IMR-90 (cell line): ENCODE measurements at regions not wholly inside any gene's neighbourhood (a gene's known extent, or its start where the extent isn't known, plus 50 kb on each side); places are given as distances from the start of the nearest gene placed in this dataset.

Source experiments
- ATAC-seq: fragments of 200-7000 bp; cut with Tn5 transposase; 2 replicates; pipeline ENCODE4 v1.9.1; 2020; ENCODE audit warnings: low read depth, mild to moderate bottlenecking, moderate library complexity
- BruUV-seq: library from RNA; stranded (reverse); fragments of 400-500 nt; replicated peaks from 2 replicates; lab custom pipeline; 2021; lab: Mats Ljungman, UMichigan
- CTCF ChIA-PET: fragments of 300-600 bp; formaldehyde crosslinking; extraction: SDS; loops from one replicate; lab custom pipeline; 2021; ENCODE audit warnings: antibody characterized with exemption; lab: Yijun Ruan, JAX
- POLR2A ChIA-PET: fragments of 300-600 bp; sonication (Branson Sonifier 250); formaldehyde crosslinking; loops from one replicate; lab custom pipeline; 2022; ENCODE audit warnings: antibody characterized with exemption; ENCODE audit not compliant: unreplicated experiment; lab: Charles Lee
- DNase-seq: peaks from one replicate; pipeline ENCODE4 v3.0.0; 2013
- H2AFZ ChIP-seq: replicated peaks from 2 replicates; pipeline ENCODE3; 2013; ENCODE audit warnings: low read length, mild to moderate bottlenecking; ENCODE audit not compliant: poor library complexity
- H2AK5ac ChIP-seq: 2 replicates; pipeline ENCODE4 v1.6.1; 2013; ENCODE audit warnings: low read depth, low read length, inconsistent platforms
- H2AK9ac ChIP-seq: replicated peaks from 2 replicates; pipeline ENCODE3; 2013; ENCODE audit warnings: mild to moderate bottlenecking, low read depth, low read length, moderate library complexity; ENCODE audit not compliant: poor library complexity
- H2BK120ac ChIP-seq: 2 replicates; pipeline ENCODE4 v1.6.1; 2013; ENCODE audit warnings: low read depth, low read length, inconsistent platforms
- H2BK15ac ChIP-seq: 3 replicates; pipeline ENCODE4 v1.6.1; 2013; ENCODE audit warnings: low read depth, low read length, inconsistent platforms
- H2BK20ac ChIP-seq: 2 replicates; pipeline ENCODE4 v1.6.1; 2013; ENCODE audit warnings: low read depth, mild to moderate bottlenecking, inconsistent platforms, low read length, moderate library complexity
- H2BK5ac ChIP-seq: 2 replicates; pipeline ENCODE4 v1.6.1; 2013; ENCODE audit warnings: mild to moderate bottlenecking, low read depth, low read length, inconsistent platforms; ENCODE audit not compliant: poor library complexity, severe bottlenecking
- H3K14ac ChIP-seq: replicated peaks from 2 replicates; pipeline ENCODE4 v1.6.1; 2013; ENCODE audit warnings: low read depth, low read length, inconsistent platforms
- H3K18ac ChIP-seq: 2 replicates; pipeline ENCODE4 v1.6.1; 2013; ENCODE audit warnings: low read depth, low read length, control low read depth
- H3K23ac ChIP-seq: 2 replicates; pipeline ENCODE4 v1.6.1; 2013; ENCODE audit warnings: low read depth, low read length, inconsistent platforms
- H3K27ac ChIP-seq: 2 replicates; pipeline ENCODE4 v1.5.1; 2013; ENCODE audit warnings: mild to moderate bottlenecking, control low read depth, low read length; ENCODE audit not compliant: insufficient read depth
- H3K27me3 ChIP-seq: 2 replicates; pipeline ENCODE4 v1.6.1; 2013; ENCODE audit warnings: low read length; ENCODE audit not compliant: control insufficient read depth, insufficient read depth
- H3K36me3 ChIP-seq: 2 replicates; pipeline ENCODE4 v1.6.1; 2013; ENCODE audit warnings: low read length, mixed read lengths; ENCODE audit not compliant: control insufficient read depth, insufficient read depth
- H3K4ac ChIP-seq: 2 replicates; pipeline ENCODE4 v1.6.1; 2013; ENCODE audit warnings: low read depth, low read length, inconsistent platforms
- H3K4me1 ChIP-seq: 2 replicates; pipeline ENCODE4 v1.6.1; 2013; ENCODE audit warnings: low read length, mixed read lengths; ENCODE audit not compliant: control insufficient read depth, insufficient read depth
- H3K4me2 ChIP-seq: 2 replicates; pipeline ENCODE4 v1.6.1; 2013; ENCODE audit warnings: low read depth, mild to moderate bottlenecking, control low read depth, low read length, moderate library complexity
- H3K4me3 ChIP-seq: 2 replicates; pipeline ENCODE4 v1.5.1; 2013; ENCODE audit warnings: low read depth, mild to moderate bottlenecking, control low read depth, low read length, moderate library complexity; ENCODE audit not compliant: insufficient read depth
- H3K56ac ChIP-seq: 2 replicates; pipeline ENCODE4 v1.6.1; 2013; ENCODE audit warnings: low read length, inconsistent platforms; ENCODE audit not compliant: insufficient read depth; ENCODE audit errors: extremely low read depth
- H3K79me1 ChIP-seq, 2 experiments: 2 replicates each; pipeline ENCODE4 v1.6.1; 2013; ENCODE audit warnings: low read length in 2 of 2, inconsistent platforms in 1 of 2, low read depth in 1 of 2
- H3K9ac ChIP-seq: 2 replicates; pipeline ENCODE4 v1.6.1; 2013; ENCODE audit warnings: low read depth, low read length, control low read depth
- H3K9me1 ChIP-seq: 2 replicates; pipeline ENCODE4 v1.6.1; 2013; ENCODE audit warnings: low read length, inconsistent platforms; ENCODE audit not compliant: insufficient read depth
- H3K9me3 ChIP-seq: 2 replicates; pipeline ENCODE4 v1.6.1; 2013; ENCODE audit warnings: low read length; ENCODE audit not compliant: control insufficient read depth, insufficient read depth
- H4K20me1 ChIP-seq: 2 replicates; pipeline ENCODE4 v1.6.1; 2013; ENCODE audit warnings: low read length, inconsistent platforms; ENCODE audit not compliant: insufficient read depth
- H4K5ac ChIP-seq: 2 replicates; pipeline ENCODE4 v1.6.1; 2013; ENCODE audit warnings: mild to moderate bottlenecking, low read depth, low read length, control low read depth
- H4K8ac ChIP-seq, 2 experiments: 2 replicates each; pipeline ENCODE4 v1.6.1; 2013; ENCODE audit warnings: low read depth in 2 of 2, low read length in 2 of 2, control low read depth in 1 of 2, inconsistent platforms in 1 of 2
- H4K91ac ChIP-seq: 2 replicates; pipeline ENCODE4 v1.6.1; 2013; ENCODE audit warnings: low read depth, low read length, inconsistent platforms; ENCODE audit not compliant: insufficient read depth
- BHLHE40 ChIP-seq: fragments of 150-350 bp; IDR thresholded peaks from 2 replicates; pipeline ENCODE4 v1.6.1; 2016; ENCODE audit warnings: mild to moderate bottlenecking, low read depth, low read length
- CHD1 ChIP-seq: IDR thresholded peaks from 2 replicates; pipeline ENCODE4 v1.6.1; 2012; ENCODE audit warnings: low read depth, low read length, improper control_type of control experiment
- FOS ChIP-seq: fragments of 150-350 bp; IDR thresholded peaks from 2 replicates; pipeline ENCODE4 v1.6.1; 2016; ENCODE audit warnings: low read depth, low read length
- MAFK ChIP-seq: IDR thresholded peaks from 2 replicates; pipeline ENCODE4 v1.6.1; 2012; ENCODE audit warnings: low read depth, low read length, improper control_type of control experiment
- MAZ ChIP-seq: IDR thresholded peaks from 2 replicates; pipeline ENCODE4 v1.6.1; 2012; ENCODE audit warnings: low read depth, mild to moderate bottlenecking, low read length, improper control_type of control experiment, moderate library complexity, borderline replicate concordance
- MXI1 ChIP-seq: IDR thresholded peaks from 2 replicates; pipeline ENCODE4 v1.6.1; 2012; ENCODE audit warnings: low read depth, mild to moderate bottlenecking, low read length, moderate library complexity, borderline replicate concordance
- NFE2L2 ChIP-seq: fragments of 150-350 bp; IDR thresholded peaks from 2 replicates; pipeline ENCODE4 v1.6.1; 2016; ENCODE audit warnings: low read depth, mild to moderate bottlenecking, low read length
- RAD21 ChIP-seq: IDR thresholded peaks from 2 replicates; pipeline ENCODE4 v1.6.1; 2012; ENCODE audit warnings: low read length, improper control_type of control experiment
- RCOR1 ChIP-seq: IDR thresholded peaks from 2 replicates; pipeline ENCODE4 v1.6.1; 2012; ENCODE audit warnings: mild to moderate bottlenecking, low read length, improper control_type of control experiment; ENCODE audit not compliant: insufficient replicate concordance
- SMC3 ChIP-seq: fragments of 150-350 bp; IDR thresholded peaks from 2 replicates; pipeline ENCODE4 v1.6.1; 2016; ENCODE audit warnings: low read depth, mild to moderate bottlenecking, antibody characterized with exemption, low read length, moderate library complexity
- WGBS, 2 experiments: methylation state at CpG; one replicate each; pipeline versions ENCODE4 v1.1.5 to v1.1.7; 2013; ENCODE audit warnings: missing lambda C conversion rate in 2 of 2; ENCODE audit not compliant: insufficient read length in 1 of 2; ENCODE audit errors: extremely low coverage in 2 of 2; 5-methylcytosine and 5-hydroxymethylcytosine counted together
- dilution Hi-C: fragments of 300-500 bp; cut with HindIII; formaldehyde crosslinking; loops from one replicate; pipeline ENCODE4 v1.14.3; 2018; ENCODE audit warnings: low sequenced_read_pairs; ENCODE audit not compliant: unreplicated experiment
- in situ Hi-C: fragments of 300-500 bp; cut with MboI; formaldehyde crosslinking; loops from 3 replicates; pipeline ENCODE4 v1.14.3; 2019; ENCODE audit warnings: low sequenced_read_pairs, inconsistent platforms, mixed read lengths
- intact Hi-C: fragments of 100-400 bp; cut with micrococcal nuclease; formaldehyde crosslinking; loops from 2 replicates; pipeline ENCODE4 v1.10.0; 2022
- TF ChIP-seq, protein P1 (sequence below): conservative IDR thresholded peaks from 2 replicates; pipeline ENCODE4 v1.5.1; 2012; ENCODE audit warnings: mild to moderate bottlenecking, low read depth, low read length, improper control_type of control experiment
- TF ChIP-seq, protein P2 (sequence below): fragments of 150-350 bp; IDR thresholded peaks from 2 replicates; pipeline ENCODE4 v1.6.1; 2017; ENCODE audit warnings: mild to moderate bottlenecking, antibody characterized with exemption, low read length, low read depth
- TF ChIP-seq, protein P3 (sequence below): fragments of 150-350 bp; IDR thresholded peaks from 2 replicates; pipeline ENCODE4 v1.6.1; 2016; ENCODE audit warnings: low read depth, mild to moderate bottlenecking, low read length, moderate library complexity, borderline replicate concordance

DNA sequence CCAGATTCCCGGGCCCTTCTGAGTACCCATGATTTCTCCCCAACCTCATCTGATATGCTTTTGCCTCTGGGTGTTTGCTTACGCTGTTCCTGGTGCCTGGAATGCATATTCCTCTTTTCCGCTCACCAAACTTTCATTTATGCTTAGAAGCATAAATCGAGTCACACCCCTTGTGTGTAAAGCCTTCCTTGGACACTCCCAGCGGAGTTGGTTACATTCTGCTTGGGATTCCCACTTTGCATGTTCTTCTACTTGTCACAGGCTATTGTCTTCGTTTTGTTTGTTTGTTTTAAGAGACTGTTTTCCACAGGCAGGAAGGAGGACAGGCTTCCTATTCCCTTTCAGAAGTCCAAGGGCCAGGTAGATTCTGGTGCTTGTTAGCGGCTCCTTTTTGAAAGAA, 76.5 kb downstream of the SEC61B start:
- no peak overlapping the region for H3K4me2 ChIP-seq
- no peak overlapping the region for H2BK15ac ChIP-seq
- in situ Hi-C loops, result no loop called here
- ATAC-seq (no peak), DNase-seq (no peak)
- H4K8ac ChIP-seq, result no peak overlapping the region
- H3K27ac ChIP-seq, result no peak overlapping the region
- no peak overlapping the region for H3K23ac ChIP-seq
- no peak overlapping the region for H3K4me3 ChIP-seq
- peak overlapping the region; percentile 63; the same call in 1 of the 2 replicates for H2BK120ac ChIP-seq
- H3K9ac ChIP-seq, result no peak overlapping the region
- H4K91ac ChIP-seq, result 0 out of 2 replicates have a peak overlapping the region, but pooled peaks have one; percentile 31
- H3K9me3 ChIP-seq, result no peaks in the 10 kb centered on the region
- dilution Hi-C loops, result no loop called here
- no peak overlapping the region for H3K56ac ChIP-seq
- ChIA-PET POLR2A (no interaction called here), CTCF (no interaction called here)
- H2AFZ ChIP-seq, result no peak overlapping the region
- no peak overlapping the region for H2BK5ac ChIP-seq
- H4K5ac ChIP-seq, result no peak overlapping the region
- no peaks in the 10 kb centered on the region; the same call in 1 of the 2 replicates for H3K27me3 ChIP-seq
- H4K20me1 ChIP-seq, result no peaks in the 10 kb centered on the region
- peak overlapping the region; percentile 32; the same call in 1 of the 2 replicates for H2AK5ac ChIP-seq
- H2BK20ac ChIP-seq, result peak overlapping the region; percentile 64; the same call in 1 of the 2 replicates
- no peak overlapping the region for H3K4ac ChIP-seq
- H3K14ac ChIP-seq, result 0 out of 2 replicates have a peak overlapping the region, but pooled peaks have one; percentile 35
- 90% methylated on average over 3 of the region's 7 CpGs; no CpG with 5 or more reads in 1 of the 2 experiments for WGBS, 2 experiments
- H3K36me3 ChIP-seq, result no peaks in the 10 kb centered on the region
- TF ChIP-seq MAFK, result no peak
- no peak for TF ChIP-seq RCOR1
- TF ChIP-seq, protein P1, sequence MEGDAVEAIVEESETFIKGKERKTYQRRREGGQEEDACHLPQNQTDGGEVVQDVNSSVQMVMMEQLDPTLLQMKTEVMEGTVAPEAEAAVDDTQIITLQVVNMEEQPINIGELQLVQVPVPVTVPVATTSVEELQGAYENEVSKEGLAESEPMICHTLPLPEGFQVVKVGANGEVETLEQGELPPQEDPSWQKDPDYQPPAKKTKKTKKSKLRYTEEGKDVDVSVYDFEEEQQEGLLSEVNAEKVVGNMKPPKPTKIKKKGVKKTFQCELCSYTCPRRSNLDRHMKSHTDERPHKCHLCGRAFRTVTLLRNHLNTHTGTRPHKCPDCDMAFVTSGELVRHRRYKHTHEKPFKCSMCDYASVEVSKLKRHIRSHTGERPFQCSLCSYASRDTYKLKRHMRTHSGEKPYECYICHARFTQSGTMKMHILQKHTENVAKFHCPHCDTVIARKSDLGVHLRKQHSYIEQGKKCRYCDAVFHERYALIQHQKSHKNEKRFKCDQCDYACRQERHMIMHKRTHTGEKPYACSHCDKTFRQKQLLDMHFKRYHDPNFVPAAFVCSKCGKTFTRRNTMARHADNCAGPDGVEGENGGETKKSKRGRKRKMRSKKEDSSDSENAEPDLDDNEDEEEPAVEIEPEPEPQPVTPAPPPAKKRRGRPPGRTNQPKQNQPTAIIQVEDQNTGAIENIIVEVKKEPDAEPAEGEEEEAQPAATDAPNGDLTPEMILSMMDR, result no peak
- TF ChIP-seq MAZ, result no peak
- TF ChIP-seq SMC3, result no peak
- TF ChIP-seq, protein P2, sequence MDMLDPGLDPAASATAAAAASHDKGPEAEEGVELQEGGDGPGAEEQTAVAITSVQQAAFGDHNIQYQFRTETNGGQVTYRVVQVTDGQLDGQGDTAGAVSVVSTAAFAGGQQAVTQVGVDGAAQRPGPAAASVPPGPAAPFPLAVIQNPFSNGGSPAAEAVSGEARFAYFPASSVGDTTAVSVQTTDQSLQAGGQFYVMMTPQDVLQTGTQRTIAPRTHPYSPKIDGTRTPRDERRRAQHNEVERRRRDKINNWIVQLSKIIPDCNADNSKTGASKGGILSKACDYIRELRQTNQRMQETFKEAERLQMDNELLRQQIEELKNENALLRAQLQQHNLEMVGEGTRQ, result no peak
- no peak for TF ChIP-seq CHD1
- no peak for TF ChIP-seq FOS
- TF ChIP-seq BHLHE40, result no peak
- no peak for TF ChIP-seq RAD21
- TF ChIP-seq MXI1, result no peak
- TF ChIP-seq NFE2L2, result no peak
- TF ChIP-seq, protein P3, sequence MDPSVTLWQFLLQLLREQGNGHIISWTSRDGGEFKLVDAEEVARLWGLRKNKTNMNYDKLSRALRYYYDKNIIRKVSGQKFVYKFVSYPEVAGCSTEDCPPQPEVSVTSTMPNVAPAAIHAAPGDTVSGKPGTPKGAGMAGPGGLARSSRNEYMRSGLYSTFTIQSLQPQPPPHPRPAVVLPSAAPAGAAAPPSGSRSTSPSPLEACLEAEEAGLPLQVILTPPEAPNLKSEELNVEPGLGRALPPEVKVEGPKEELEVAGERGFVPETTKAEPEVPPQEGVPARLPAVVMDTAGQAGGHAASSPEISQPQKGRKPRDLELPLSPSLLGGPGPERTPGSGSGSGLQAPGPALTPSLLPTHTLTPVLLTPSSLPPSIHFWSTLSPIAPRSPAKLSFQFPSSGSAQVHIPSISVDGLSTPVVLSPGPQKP, result no peak
- no peak overlapping the region for H2AK9ac ChIP-seq
- peaks cover 6% of the 10 kb centered on the region for H3K9me1 ChIP-seq
- intact Hi-C loops, result loop anchor here (2.0 kb wide), 1 partner anchor 522 kb away; the partner anchor contains the start of gene NR4A3
- H3K79me1 ChIP-seq, result no peaks in the 10 kb centered on the region
- H3K4me1 ChIP-seq, result peaks cover 4% of the 10 kb centered on the region
- no TSS peak for BruUV-seq
- no peak overlapping the region for H3K18ac ChIP-seq
